Suppressor macrophage treated with lipopolysaccharide for 4 hours (primary cell): ENCODE measurements at regions not wholly inside any gene's neighbourhood (a gene's known extent, or its start where the extent isn't known, plus 50 kb on each side); places are given as distances from the start of the nearest gene placed in this dataset.
"Not testable (repeated sequence)": the region's sequence is repeated elsewhere in the genome, so short reads cannot be mapped to it uniquely, and the experiment has no call there.

Experiments
- DNase-seq: peaks from one replicate; pipeline ENCODE4 v3.0.0-alpha.2; 2020

GRCh38 chr12:5268424-5269210 is 163.3 kb upstream of the NTF3 start:
- DNase-seq: no peak

DNA sequence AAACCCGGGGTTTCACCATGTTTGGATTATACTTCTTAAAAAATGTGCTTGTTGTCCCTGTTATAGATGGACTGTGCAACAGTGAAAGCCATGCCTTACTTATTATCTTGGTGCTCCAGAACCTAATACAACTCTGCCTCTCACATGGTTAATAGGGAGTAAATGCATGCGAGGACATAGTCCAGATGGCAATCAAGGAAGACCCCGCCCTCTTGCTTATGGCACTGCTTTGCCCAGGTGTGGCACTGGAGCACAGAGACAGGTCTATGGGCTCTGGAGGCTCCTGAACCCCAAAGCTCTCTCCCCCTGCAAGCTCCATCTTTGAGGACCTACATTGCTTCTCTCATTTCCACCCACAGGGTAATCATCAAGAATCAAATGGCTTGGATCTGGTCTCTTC is 162.1 kb upstream of the NTF3 start:
- DNase-seq: no peak

DNA sequence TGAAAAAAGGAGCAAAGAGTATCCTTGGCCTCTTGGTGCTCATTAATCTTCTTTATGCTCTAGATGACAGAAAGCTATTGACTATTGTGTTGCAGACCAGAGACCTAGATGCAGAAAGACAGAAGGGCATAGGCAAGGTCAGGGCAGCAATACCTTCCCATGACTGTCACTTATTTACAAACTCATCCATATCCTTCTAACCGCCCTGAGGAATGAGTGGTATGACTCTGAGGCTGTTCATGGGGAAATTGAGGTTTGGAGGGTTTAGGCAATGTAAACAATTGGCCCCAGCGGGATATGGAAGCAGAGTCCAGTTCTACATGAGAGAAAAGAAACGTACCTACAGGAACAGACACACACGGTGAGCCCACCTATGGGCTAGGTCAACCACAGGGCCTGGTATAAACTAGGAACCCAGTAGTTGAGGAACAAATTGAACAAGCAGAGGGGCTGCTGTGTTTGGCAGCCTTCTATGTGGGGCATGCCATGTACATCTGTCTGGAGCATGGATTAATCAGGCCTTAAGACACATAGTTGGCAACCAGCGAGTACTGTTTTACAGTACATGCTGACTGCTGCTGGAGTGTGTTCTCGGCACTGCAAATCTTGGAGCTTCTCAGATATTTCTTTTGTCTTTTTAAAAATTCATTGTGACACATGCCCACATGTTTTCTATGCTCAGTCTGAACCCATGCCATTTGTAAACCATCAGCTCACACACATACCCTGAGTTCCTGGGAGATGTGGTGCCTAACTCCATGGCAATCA is 159.7 kb upstream of the NTF3 start:
- DNase-seq: no peak

DNA sequence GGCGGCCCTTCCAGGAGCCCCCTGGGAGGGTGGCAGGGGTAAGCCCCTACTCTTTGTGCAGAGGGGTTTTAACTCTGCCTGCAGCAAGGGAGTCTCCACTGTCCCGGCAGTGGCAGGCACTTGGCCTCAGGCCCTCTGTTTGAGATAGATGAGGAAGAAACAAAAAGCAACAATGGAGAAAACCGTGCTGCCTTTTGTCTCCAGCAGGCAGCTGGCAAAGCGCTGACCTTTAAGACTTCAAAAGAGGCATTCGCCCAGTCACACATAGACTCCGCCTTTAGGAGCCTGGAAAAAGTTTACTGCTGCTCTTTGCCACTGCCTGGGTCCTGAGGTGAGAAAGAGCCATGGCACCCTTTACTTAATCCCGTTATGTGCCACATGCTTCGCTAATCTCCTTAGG is 158.2 kb upstream of the NTF3 start:
- DNase-seq: no peak

- DNase-seq: no peak
These were observed 155.5 kb upstream of the NTF3 start for GRCh38 chr12:5276327-5276880.

GRCh38 chr12:5280086-5280485 is 151.8 kb upstream of the NTF3 start:
- DNase-seq: no peak

DNA sequence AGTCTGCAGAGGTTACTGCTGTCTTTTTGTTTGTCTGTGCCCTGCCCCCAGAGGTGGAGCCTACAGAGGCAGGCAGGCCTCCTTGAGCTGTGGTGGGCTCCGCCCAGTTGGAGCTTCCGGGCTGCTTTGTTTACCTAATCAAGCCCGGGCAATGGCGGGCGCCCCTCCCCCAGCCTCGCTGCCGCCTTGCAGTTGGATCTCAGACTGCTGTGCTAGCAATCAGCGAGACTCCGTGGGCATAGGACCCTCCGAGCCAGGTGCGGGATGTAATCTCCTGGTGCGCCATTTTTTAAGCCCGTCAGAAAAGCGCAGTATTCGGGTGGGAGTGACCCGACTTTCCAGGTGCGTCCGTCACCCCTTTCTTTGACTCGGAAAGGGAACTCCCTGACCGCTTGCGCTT is 141.5 kb upstream of the NTF3 start:
- DNase-seq: not testable (repeated sequence)

DNA sequence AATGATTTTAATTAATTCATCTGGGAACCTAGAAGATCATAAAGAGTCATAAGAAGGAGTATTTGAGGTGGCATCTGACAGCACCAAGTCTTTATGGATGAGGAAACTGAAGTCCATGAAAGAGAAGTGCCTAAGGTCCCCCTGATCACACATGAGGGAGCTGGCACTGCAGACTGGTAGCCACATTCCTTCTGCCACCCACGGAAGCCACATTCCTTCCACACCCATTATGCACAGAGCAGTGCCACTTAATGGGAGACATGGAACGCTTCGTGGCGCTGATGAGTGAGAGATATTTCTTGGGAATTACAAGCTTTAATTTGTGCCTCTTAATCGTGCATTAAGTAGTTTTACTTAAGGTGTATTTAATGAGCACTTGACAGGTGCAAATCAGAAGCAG is 139.3 kb upstream of the NTF3 start:
- DNase-seq: no peak

- no peak for DNase-seq
These were observed 138.1 kb upstream of the NTF3 start for GRCh38 chr12:5293773-5294172.

DNA sequence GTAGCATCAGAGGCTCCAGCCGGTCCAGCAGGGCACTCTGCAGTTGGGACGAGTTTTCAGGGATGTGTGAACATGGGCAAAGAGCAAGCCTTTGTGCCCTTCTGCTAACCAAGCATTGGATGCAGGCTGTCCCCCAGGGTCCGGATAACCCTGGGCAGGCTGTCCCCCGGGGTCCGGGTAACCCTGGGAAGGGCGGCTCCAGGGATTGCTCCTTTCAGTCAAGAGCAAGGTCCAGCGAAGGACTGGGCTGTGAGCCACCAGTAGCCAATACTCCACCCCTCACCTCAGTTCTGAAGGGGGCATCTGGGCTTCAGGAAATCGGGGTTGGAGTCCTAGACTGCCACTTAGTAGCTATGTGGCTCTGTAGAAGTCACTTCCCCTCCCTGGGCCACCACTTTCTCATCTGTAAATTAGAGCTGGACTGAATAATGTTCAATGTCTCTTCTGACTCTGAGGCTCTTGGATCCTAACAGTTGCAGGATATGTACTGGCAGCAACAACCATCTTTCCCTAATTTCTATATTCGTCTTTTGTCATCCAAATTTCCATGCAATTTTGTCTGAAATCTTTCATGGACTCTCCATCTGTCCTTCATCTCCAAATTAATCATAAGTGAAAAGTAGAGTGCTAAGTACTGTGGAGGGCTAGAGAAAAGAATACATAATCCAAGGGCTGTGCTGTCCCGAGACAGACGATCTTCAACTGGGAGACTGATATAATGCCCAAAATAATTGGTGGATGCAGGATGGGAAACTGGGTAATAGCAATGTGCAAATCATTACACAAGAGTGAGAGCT is 137.4 kb upstream of the NTF3 start:
- no peak for DNase-seq

DNA sequence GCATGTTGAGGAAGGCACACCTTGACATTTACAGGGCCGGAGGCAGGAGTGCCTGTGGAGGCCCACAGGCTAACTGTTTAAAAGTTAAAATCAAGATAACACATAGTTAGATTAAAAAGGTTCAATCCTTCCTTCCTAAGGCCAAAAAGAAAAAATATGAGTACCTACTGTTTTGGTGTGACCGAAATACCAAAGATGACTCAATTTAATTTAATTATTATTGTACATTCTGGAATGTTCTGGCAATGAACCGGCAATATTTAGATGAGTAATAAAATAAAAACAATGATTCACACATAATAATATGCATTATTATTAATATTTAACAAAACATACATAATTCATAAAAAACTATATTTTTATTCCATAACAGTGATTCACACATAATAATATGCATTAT is 136.8 kb upstream of the NTF3 start:
- no peak for DNase-seq

DNA sequence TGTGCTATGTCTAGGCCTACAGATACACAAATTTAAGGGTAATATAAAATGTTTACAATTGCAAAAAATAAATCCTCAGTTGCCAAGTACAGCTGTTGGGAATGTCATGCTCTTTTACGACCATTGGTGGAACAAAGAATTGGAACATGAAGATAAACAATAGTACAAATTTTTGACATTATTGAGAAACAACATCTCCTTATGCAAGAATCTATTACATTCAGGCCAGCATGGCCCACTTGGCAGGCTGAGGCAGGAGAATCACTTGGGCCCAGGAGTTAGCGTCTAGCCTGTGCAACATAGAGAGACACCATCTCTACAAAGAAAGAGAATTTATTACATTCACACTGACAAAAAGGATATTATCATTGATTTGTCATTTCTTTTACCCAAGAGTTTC is 135.9 kb upstream of the NTF3 start:
- no peak for DNase-seq

GRCh38 chr12:5301539-5301938 is 130.4 kb upstream of the NTF3 start:
- no peak for DNase-seq

GRCh38 chr12:5305425-5305824 is 126.5 kb upstream of the NTF3 start:
- DNase-seq: no peak

DNA sequence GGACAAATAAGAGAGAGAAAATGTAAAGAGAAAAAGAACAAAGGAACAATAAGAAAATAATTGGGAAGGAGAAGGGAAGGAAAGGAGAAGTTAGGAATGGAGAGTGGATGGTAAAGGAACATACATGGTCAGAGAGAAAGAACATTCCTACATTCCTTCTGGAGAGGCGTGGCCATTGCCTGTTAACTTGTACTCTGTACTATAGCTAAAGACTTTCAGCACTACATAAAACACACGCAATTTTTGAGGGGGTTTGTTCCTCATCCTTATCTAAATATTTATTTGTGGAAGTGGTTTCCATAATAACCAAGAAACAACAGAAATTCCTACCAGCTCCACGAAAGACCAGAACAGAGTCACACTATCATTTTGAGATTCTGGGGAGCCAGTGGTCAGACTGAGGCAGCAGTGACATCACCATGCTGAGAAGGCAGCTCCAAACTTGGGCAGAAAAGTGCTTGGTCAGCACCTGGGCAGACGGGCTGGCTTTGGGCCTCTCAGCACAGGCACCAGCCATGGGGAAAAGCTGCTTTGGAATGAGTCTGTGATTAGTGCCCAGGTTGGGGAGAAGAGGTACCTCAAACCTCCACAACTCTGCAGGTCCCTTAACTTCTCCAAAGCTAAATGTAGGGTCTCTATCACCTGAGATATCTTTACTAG is 125.9 kb upstream of the NTF3 start:
- DNase-seq: no peak

DNA sequence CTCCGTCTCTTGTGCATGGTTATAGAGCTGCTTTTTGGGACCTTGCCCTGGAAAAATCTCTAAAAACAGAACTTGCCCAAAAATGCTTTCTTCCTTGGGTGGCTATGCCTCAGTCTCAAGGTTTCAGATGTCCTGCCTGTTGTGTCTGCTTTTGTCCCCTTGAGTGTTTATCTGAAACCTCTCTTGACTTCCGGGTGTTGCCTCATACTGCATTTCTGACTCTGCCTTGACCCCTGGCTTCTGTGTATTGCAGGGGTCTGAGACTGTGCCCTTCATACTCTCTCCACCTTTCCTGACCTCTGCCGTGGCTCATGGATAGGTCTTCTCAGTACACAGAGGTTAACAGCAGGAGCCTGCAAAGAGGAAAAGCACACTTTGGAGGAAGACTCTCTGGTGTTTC is 124.8 kb upstream of the NTF3 start:
- DNase-seq: no peak

DNA sequence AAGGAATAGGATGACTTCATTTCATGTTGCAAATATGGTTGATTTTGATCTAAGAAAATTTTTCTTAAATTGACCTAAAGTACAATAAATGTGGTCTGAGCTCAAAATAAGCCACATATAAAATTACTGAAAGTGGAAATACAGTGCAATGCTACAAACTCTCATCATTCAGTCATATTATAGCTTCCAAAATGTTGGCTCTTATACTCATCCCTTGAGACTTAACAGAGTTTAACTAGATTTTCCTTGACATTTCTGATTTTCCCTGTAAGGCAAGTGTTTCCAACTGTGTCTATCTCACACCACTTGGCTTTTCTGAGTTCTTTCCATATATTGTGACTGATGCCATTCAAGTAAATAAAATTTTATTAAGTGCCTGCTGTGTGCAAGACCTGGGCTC is 123.7 kb upstream of the NTF3 start:
- DNase-seq: no peak

GRCh38 chr12:5308996-5309395 is 122.9 kb upstream of the NTF3 start:
- no peak for DNase-seq

DNA sequence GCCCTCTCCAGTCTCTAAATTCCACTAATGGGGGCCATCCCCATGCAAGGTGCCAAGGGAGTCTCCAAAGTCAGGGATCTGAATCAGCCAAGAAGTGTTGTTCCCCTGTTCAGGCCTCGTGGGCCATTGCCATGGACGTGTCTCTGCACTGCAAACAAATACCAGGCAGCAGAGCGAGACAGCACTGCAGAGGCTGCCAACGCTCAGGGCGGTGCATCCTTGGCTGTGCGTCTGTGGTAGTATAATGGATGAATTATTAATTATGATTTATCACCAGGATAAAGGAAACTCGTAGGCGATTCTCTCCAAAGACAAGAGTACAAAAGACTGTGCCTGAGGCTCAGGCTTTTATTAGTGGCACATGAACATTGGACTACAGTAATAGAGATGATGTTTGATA is 122.3 kb upstream of the NTF3 start:
- DNase-seq: no peak

DNA sequence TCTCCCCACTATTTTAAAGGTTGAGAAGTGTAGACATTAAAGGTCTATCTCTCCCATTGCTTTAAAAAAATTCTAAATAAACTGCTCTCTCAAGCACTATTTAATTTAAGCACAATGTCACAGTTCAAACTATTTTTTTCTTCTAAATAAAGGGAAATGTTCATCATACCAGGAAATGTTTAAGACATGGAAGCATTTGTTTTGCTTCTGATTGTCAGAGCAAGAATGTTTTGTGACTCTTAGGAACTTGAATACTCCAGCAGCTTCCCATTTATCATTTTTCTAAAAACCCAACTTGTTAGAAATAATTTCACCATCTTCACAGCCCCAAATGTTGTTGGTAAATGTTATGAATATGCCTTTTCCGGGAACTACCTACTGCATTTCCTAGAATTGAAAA is 121.8 kb upstream of the NTF3 start:
- no peak for DNase-seq

GRCh38 chr12:5317556-5317955 is 114.4 kb upstream of the NTF3 start:
- DNase-seq: no peak

DNA sequence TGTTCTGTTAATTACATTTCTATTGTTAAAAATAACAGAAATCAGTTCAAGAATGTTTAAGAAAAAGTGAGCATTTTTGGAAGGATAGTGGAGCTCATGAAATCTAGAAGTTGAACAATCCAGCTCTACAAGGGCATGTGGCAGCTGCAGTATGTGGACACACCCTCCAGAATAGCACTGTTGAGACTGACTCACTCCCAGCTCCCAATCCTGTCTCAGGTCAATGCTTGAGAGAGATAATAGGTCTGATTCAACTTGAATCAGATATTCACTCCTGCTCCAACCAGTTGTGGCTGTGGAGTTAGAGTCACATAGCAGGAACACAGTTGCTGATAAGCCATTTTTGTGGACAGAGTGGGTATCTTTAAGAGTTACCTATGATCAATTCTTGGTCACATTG is 113.0 kb upstream of the NTF3 start:
- DNase-seq: no peak
